Neuronal stem cell (in vitro differentiated cells): ENCODE measurements at regions not wholly inside any gene's neighbourhood (a gene's known extent, or its start where the extent isn't known, plus 50 kb on each side); places are given as distances from the start of the nearest gene placed in this dataset.

Experiments
- DNase-seq: peaks from one replicate; pipeline ENCODE4 v3.0.0-alpha.2; 2013; ENCODE audit warnings: low spot score
- H2AFZ ChIP-seq: one replicate; pipeline ENCODE4 v1.6.1; 2013; ENCODE audit warnings: mild to moderate bottlenecking, low read length, inconsistent platforms
- H2AK5ac ChIP-seq: 2 replicates; pipeline ENCODE4 v1.6.1; 2013; ENCODE audit warnings: low read depth, mild to moderate bottlenecking, inconsistent platforms, low read length, moderate library complexity, mixed read lengths
- H2BK120ac ChIP-seq: 2 replicates; pipeline ENCODE4 v1.6.1; 2013; ENCODE audit warnings: low read depth, mild to moderate bottlenecking, inconsistent platforms, low read length, moderate library complexity, mixed read lengths
- H2BK12ac ChIP-seq: one replicate; pipeline ENCODE4 v1.6.1; 2013; ENCODE audit warnings: low read length, inconsistent platforms
- H2BK15ac ChIP-seq: 2 replicates; pipeline ENCODE4 v1.6.1; 2013; ENCODE audit warnings: mild to moderate bottlenecking, low read length, inconsistent platforms, mixed read lengths
- H2BK5ac ChIP-seq: one replicate; pipeline ENCODE4 v1.6.1; 2013; ENCODE audit warnings: inconsistent platforms, mild to moderate bottlenecking, low read length, moderate library complexity
- H3K14ac ChIP-seq: one replicate; pipeline ENCODE4 v1.6.1; 2013; ENCODE audit warnings: low read length, inconsistent platforms
- H3K18ac ChIP-seq: 2 replicates; pipeline ENCODE4 v1.6.1; 2013; ENCODE audit warnings: low read length, inconsistent platforms
- H3K23ac ChIP-seq: 2 replicates; pipeline ENCODE4 v1.6.1; 2013; ENCODE audit warnings: low read depth, mild to moderate bottlenecking, mixed read lengths, low read length, inconsistent platforms; ENCODE audit not compliant: poor library complexity
- H3K27ac ChIP-seq: replicated peaks from 3 replicates; pipeline ENCODE4 v1.5.1; 2013; ENCODE audit warnings: low read length, inconsistent platforms
- H3K27me3 ChIP-seq, 3 experiments: 2 replicates each; pipeline ENCODE4 v1.6.1; 2013; ENCODE audit warnings: low read length in 3 of 3, mild to moderate bottlenecking in 2 of 3, inconsistent platforms in 1 of 3, low read depth in 1 of 3, mixed read lengths in 1 of 3, moderate library complexity in 1 of 3; ENCODE audit not compliant: control insufficient read depth in 3 of 3, insufficient read depth in 3 of 3
- H3K36me3 ChIP-seq, 2 donors: replicated peaks in 1 of 2; 2 replicates each; pipeline ENCODE4 v1.6.1; 2013; ENCODE audit warnings: low read length in 2 of 2; ENCODE audit not compliant: control insufficient read depth in 2 of 2, insufficient read depth in 2 of 2
- H3K4ac ChIP-seq: 2 replicates; pipeline ENCODE4 v1.6.1; 2013; ENCODE audit warnings: inconsistent platforms, mild to moderate bottlenecking, low read length, moderate library complexity
- H3K4me1 ChIP-seq, 2 donors: 1 replicate in 1 of 2; 2 replicates in 1 of 2; pipeline ENCODE4 v1.6.1; 2013; ENCODE audit warnings: low read length in 2 of 2, low read depth in 1 of 2; ENCODE audit not compliant: control insufficient read depth in 2 of 2, insufficient read depth in 1 of 2
- H3K4me2 ChIP-seq: one replicate; pipeline ENCODE4 v1.6.1; 2013; ENCODE audit warnings: mild to moderate bottlenecking, low read length, inconsistent platforms; ENCODE audit not compliant: insufficient read depth, poor library complexity, severe bottlenecking
- H3K4me3 ChIP-seq, 2 donors: 2 replicates each; pipeline ENCODE4 v1.5.1; 2013; ENCODE audit warnings: low read length in 2 of 2, mild to moderate bottlenecking in 2 of 2, inconsistent platforms in 1 of 2, moderate library complexity in 1 of 2
- H3K79me1 ChIP-seq: one replicate; pipeline ENCODE4 v1.6.1; 2013; ENCODE audit warnings: low read depth, mild to moderate bottlenecking, inconsistent platforms, low read length, moderate library complexity
- H3K9ac ChIP-seq: one replicate; pipeline ENCODE4 v1.6.1; 2013; ENCODE audit warnings: mild to moderate bottlenecking, low read depth, low read length, inconsistent platforms; ENCODE audit not compliant: poor library complexity
- H3K9me3 ChIP-seq, 2 donors: replicated peaks in 1 of 2; 2 replicates each; pipeline versions ENCODE3 to v1.6.1; 2013; ENCODE audit warnings: low read length in 2 of 2, mild to moderate bottlenecking in 2 of 2, inconsistent platforms in 1 of 2, low read depth in 1 of 2, mixed read lengths in 1 of 2, moderate library complexity in 1 of 2; ENCODE audit not compliant: control insufficient read depth in 2 of 2, insufficient read depth in 1 of 2
- H4K8ac ChIP-seq: one replicate; pipeline ENCODE4 v1.6.1; 2013; ENCODE audit warnings: low read depth, mild to moderate bottlenecking, inconsistent platforms, low read length, moderate library complexity
- H4K91ac ChIP-seq: one replicate; pipeline ENCODE4 v1.6.1; 2013; ENCODE audit warnings: low read length, low read depth, mild to moderate bottlenecking, inconsistent platforms; ENCODE audit not compliant: poor library complexity
- WGBS, 2 donors: extraction: QIAGEN DNeasy Blood & Tissue Kit; methylation state at CpG; one replicate each; pipeline ENCODE4 v1.1.7; 2013; ENCODE audit warnings: missing lambda C conversion rate in 2 of 2, mixed read lengths in 1 of 2; ENCODE audit not compliant: insufficient read length in 2 of 2, insufficient replicate concordance in 1 of 2; ENCODE audit errors: extremely low coverage in 2 of 2; 5-methylcytosine and 5-hydroxymethylcytosine counted together

DNA sequence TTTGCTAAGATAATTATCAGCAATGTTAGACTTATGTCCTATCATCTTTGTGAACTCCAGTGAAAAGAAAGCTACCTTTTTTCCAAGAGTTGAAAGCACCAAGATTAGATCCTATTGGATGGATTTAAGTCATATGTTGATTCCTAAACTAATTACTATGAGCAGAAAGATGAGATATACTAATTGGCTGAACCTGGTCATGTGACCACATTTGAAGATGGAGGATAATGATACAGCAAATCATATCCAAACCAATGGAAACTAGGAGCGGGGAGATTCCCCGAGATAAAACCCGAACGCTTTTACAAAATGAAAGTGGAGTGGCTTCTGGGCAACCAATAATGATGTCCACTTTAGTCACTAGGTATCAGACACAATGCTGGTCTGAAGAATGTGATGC lies 1060.2 kb upstream of the EEF2KMT start:
- Histone ChIP-seq H3K14ac (no peak overlapping the region), H2BK120ac (no peak overlapping the region), H3K4me2 (no peak overlapping the region), H3K27ac (no peak overlapping the region), H2BK15ac (no peak overlapping the region), H2AFZ (peak overlapping the region; percentile 35), H3K9ac (no peak overlapping the region), H3K23ac (no peak overlapping the region), H3K79me1 (no peaks in the 10 kb centered on the region), H3K9me3 (no peaks in the 10 kb centered on the region), H3K4me1 (no peaks in the 10 kb centered on the region), H3K36me3 (no peaks in the 10 kb centered on the region), H3K4ac (no peak overlapping the region), H3K18ac (no peak overlapping the region), H3K4me3 (no peak overlapping the region), H3K27me3 (no peaks in the 10 kb centered on the region), H2BK12ac (no peak overlapping the region), H2BK5ac (no peak overlapping the region), H4K8ac (no peak overlapping the region), H2AK5ac (no peak overlapping the region), H4K91ac (no peak overlapping the region)
- no CpG with 5 or more reads among the region's 4 CpGs for WGBS, 2 donors
- no peak for DNase-seq

- H3K4me3 ChIP-seq: no peak overlapping the region
- H4K8ac ChIP-seq: no peak overlapping the region
- no peak overlapping the region for H3K14ac ChIP-seq
- no peak overlapping the region for H2BK120ac ChIP-seq
- H2BK5ac ChIP-seq: no peak overlapping the region
- no peaks in the 10 kb centered on the region for H3K9me3 ChIP-seq
- no peak overlapping the region for H3K27ac ChIP-seq
- no peak overlapping the region for H2AFZ ChIP-seq
- H3K4me2 ChIP-seq: no peak overlapping the region
- H3K27me3 ChIP-seq: no peaks in the 10 kb centered on the region
- H4K91ac ChIP-seq: no peak overlapping the region
- peak overlapping the region; percentile 10 for H3K23ac ChIP-seq
- H2AK5ac ChIP-seq: no peak overlapping the region
- H2BK15ac ChIP-seq: no peak overlapping the region
- no peak overlapping the region for H2BK12ac ChIP-seq
- H3K4me1 ChIP-seq: no peaks in the 10 kb centered on the region
- H3K4ac ChIP-seq: no peak overlapping the region
- no CpG with 5 or more reads among the region's 9 CpGs for WGBS, 2 donors
- no peak for DNase-seq
- no peak overlapping the region for H3K9ac ChIP-seq
- no peak overlapping the region for H3K18ac ChIP-seq
- no peaks in the 10 kb centered on the region for H3K79me1 ChIP-seq
- no peaks in the 10 kb centered on the region for H3K36me3 ChIP-seq
Measured at GRCh38 chr16:6155271-6155670, 1057.7 kb upstream of the EEF2KMT start.

DNA sequence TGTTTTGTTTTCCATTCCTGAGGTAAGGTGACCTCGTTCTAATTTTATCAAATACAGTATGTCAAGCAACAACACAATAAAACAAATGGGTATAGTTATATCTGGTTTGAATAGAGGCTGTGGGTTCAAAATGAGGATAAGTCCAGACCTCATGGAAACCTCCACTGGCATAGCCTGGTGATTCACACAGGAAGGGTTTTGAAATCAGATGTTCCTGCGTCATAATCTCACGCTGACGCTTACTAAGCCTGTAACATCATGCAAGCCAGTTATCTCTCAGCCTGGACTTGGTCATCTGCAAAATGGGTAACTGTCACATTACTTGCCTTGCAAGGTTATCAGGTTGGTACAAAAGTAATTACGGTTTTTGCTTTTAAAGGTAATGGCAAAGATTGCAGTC lies 1056.3 kb upstream of the EEF2KMT start:
- H2BK15ac ChIP-seq: no peak overlapping the region
- H3K4me2 ChIP-seq: no peak overlapping the region
- no peak overlapping the region for H2BK120ac ChIP-seq
- no peak overlapping the region for H3K4me3 ChIP-seq
- no peak overlapping the region for H4K8ac ChIP-seq
- no peak overlapping the region for H3K18ac ChIP-seq
- DNase-seq: no peak
- H3K36me3 ChIP-seq: no peaks in the 10 kb centered on the region
- no peak overlapping the region for H3K14ac ChIP-seq
- H3K9me3 ChIP-seq: no peaks in the 10 kb centered on the region
- WGBS, 2 donors: no CpG with 5 or more reads among the region's 5 CpGs
- H3K27me3 ChIP-seq: no peaks in the 10 kb centered on the region
- no peak overlapping the region for H4K91ac ChIP-seq
- no peak overlapping the region for H2AFZ ChIP-seq
- no peak overlapping the region for H3K9ac ChIP-seq
- no peaks in the 10 kb centered on the region for H3K4me1 ChIP-seq
- H3K23ac ChIP-seq: no peak overlapping the region
- H3K4ac ChIP-seq: no peak overlapping the region
- H2BK12ac ChIP-seq: no peak overlapping the region
- no peaks in the 10 kb centered on the region for H3K79me1 ChIP-seq
- H2AK5ac ChIP-seq: no peak overlapping the region
- no peak overlapping the region for H3K27ac ChIP-seq
- no peak overlapping the region for H2BK5ac ChIP-seq

DNA sequence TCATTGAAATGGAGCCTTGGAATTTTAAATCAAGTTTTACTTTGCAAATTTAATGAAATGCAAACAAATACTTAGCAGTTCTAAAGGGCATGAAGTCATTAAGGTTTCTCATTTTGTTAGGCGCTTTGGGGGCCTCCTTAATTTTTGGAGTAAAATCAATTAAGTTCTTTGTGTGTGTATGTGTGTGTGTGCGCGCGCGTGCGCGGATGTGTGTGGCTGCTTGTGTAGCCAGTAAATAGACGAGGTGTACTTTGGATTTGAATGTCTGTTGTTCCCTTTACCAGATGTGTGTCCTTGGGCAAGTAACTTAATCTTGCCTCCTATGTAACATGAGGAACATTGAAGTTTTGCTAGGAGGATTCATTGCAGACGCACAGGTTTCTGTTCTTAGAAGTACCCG lies 1051.4 kb upstream of the EEF2KMT start:
- Histone ChIP-seq H3K14ac (no peak overlapping the region), H2BK120ac (no peak overlapping the region), H3K27ac (no peak overlapping the region), H3K9me3 (peaks cover 0 to 2% of the 10 kb centered on the region in 2 donors), H2AK5ac (no peak overlapping the region), H3K4me2 (no peak overlapping the region), H3K18ac (no peak overlapping the region), H3K27me3 (no peaks in the 10 kb centered on the region), H3K9ac (no peak overlapping the region), H3K23ac (no peak overlapping the region), H3K79me1 (no peaks in the 10 kb centered on the region), H2BK5ac (no peak overlapping the region), H3K36me3 (no peaks in the 10 kb centered on the region), H2BK15ac (no peak overlapping the region), H3K4me1 (no peaks in the 10 kb centered on the region), H2AFZ (no peak overlapping the region), H4K8ac (no peak overlapping the region), H3K4ac (no peak overlapping the region), H4K91ac (no peak overlapping the region), H2BK12ac (no peak overlapping the region), H3K4me3 (no peak overlapping the region)
- DNase-seq: no peak
- WGBS, 2 donors: no CpG with 5 or more reads among the region's 10 CpGs
